GM03348 (cell line): ENCODE measurements at regions not wholly inside any gene's neighbourhood (a gene's known extent, or its start where the extent isn't known, plus 50 kb on each side); places are given as distances from the start of the nearest gene placed in this dataset.
"Not testable (repeated sequence)": the region's sequence is repeated elsewhere in the genome, so short reads cannot be mapped to it uniquely, and the experiment has no call there.

ENCODE experiments used
- DNase-seq: peaks from one replicate; pipeline ENCODE4 v3.0.0; 2012; ENCODE audit warnings: low spot score

GRCh38 chr18:78505851-78506461 lies 473.7 kb upstream of the SALL3 start:
- no peak for DNase-seq

DNA sequence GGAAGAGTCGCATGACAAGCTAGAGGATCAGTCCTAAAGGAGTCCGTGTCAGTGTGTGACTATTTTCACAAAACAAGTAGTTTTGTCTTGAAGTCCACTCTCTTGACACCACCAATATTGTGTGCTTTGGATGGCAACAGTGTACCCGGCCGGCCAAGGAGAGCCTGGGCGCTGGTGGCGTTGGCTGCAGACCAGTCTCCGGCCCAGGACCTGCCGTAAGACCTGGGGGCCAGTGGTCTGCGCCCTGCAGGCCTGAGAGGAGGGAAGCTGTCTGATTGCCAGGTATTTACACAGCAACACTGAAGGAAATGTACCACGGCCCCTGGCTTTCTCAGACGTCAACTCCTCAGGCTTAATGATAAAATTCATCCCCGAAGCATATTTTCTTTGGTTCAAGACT lies 472.4 kb upstream of the SALL3 start:
- no peak for DNase-seq

DNA sequence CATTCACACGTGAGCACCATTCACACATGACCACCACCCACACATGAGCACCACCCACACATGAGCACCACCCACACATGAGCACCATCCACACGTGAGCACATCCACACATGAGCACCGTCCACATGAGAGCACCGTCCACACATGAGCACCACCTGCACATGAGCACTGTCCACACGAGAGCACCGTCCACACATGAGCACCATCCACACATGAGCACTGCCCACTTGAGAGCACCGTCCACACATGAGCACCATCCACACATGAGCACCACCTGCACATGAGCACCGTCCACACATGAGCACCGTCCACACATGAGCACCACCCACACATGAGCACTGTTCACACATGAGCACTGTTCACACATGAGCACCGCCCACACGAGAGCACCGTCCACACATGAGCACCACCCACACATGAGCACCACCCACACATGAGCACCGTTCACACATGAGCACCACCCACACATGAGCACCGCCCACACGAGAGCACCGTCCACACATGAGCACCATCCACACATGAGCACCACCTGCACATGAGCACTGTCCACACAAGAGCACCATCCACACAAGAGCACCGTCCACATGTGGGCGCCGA lies 471.3 kb upstream of the SALL3 start:
- DNase-seq, result not testable (repeated sequence)

- no peak for DNase-seq
Measured at GRCh38 chr18:78510091-78510490, 469.5 kb upstream of the SALL3 start.

- no peak for DNase-seq
Measured at GRCh38 chr18:78510636-78511035, 469.0 kb upstream of the SALL3 start.

DNA sequence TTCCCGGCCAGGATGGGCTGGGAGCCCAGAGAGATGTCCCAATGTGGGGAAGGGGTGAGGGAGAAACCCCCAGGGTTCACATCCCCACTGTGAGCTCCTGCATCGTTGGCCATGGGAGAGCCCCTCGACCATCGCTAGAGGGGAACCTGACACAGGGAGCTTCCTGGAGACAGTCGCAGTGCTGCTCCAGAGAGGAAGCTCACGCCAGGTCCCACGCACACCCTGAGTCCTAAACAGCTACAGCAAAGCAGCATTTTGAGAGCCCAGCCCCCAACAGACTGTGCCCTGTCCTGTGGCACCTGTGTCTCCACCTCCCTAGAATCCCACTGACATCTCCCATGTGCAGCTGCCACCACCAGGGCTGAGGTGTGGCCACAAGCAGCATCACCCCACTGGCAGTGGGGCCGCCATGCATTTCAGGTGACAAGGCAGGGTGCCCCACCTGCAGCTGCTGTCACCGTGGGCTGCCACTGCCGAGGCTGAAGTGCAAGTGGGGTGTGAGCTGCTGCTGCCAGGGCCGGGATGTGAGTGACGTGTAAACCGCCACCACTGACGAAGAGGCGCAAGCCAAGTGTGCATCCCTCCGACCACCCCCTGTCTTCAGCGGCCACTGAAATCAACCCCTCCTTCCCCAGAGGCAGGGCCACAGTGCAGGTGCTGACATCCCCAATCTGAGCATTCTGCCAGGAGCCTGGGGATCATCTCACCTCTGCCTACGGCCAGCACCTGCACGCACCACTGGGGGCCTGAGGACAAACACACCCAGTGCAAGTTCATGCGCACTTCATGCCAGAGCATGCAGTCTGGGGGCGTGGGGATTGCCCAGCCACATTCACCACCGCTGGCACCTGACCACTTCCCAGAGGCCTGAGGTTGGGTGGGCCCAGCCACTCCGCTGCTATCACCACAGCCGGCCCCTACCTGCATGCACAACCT lies 467.7 kb upstream of the SALL3 start:
- no peak for DNase-seq

DNA sequence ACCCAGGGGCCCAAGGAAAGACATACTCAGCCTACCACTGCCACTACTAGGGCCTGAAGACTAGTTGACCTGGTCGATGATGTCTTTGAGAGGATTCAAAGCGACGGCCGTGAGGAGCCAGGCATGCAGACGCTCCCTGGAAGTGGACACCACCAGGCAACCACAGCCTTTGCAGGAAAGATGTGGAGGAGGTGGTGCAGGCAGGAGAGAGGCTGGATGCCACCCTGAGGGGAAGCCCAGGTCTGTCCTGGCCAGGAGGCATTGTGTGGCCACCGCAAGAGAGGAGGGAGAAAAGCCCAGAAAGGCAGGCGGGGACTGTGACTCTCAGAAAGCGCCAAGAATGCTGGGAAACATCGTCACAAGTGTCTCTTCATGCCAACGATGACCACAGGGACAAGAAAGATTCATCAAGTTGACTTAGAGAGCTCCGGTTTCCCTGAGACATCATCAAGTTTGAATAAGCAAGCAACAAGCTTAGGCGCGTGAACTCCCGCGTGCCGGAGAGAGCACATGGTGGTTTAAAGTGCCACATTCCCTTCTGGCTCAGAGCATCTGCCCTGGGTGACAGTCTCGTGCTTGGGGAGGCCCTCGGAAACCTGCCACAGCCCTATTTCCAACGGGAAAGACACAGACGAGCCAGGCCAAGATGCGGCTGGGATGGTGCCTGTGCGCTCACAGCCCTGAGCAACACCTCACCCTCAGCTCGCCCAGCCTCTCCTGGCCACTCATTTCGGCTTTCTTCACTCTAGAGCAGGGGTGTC lies 464.5 kb upstream of the SALL3 start:
- no peak for DNase-seq

GRCh38 chr18:78517328-78517727 lies 462.3 kb upstream of the SALL3 start:
- no peak for DNase-seq

DNA sequence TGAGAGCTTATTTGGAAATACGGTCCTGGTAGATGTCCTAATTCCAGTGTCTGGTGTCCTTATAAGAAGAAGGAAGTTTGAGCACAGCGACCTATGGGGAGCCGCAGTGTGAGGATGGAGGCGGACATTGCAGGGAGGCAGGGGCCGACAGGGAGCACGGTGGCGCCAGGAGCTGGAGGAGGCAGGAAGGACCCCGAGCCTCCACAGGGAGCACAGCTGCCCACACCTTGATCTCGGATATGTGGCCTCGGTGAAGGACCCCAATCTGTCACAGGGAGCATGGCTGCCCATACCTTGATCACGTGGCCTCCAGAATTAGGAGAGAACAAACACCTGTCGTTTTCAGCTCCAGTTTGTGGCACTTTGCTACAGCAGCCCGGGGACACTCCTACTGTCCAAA lies 461.6 kb upstream of the SALL3 start:
- DNase-seq, result no peak

GRCh38 chr18:78518805-78519204 lies 460.8 kb upstream of the SALL3 start:
- DNase-seq, result no peak

GRCh38 chr18:78519394-78520062 lies 460.1 kb upstream of the SALL3 start:
- DNase-seq, result no peak

DNA sequence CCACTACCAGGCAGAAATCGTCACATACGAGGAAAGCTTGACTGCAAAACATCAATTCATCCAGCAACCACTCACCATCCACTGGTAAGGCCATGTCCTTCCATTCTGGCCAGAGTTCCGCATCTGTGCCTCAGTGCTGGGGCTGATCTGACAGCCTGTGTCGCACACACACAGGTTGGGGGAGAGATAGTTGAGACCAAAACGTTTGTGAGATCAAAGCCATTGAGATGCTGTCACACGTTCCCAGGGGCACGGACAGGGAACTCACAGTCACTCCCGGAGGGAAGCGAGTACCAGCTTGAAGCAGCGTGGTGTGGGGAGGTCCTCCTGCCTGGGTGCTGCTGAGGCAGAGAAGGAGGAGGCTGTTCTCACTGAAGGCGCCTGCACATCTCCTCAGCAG lies 458.5 kb upstream of the SALL3 start:
- DNase-seq, result no peak

DNA sequence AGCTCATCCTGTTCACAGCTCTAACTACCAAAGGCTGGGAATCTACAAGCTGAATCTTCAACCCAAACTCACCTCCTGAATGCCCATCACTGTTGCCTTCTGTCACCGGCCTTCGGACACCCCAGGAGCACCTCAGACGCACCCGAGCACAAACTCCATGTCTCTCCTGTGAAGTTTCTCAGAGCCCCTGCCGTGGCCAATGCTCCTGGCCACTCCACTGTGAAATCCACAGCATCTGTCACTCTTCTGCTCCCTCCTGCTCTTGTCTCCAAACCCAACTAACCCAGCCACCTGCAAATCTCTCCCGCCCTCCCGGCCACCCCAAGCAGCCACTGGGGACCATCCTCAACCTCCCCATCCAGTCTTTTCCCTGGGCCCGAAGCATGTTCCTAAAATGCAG lies 457.9 kb upstream of the SALL3 start:
- DNase-seq, result no peak

- no peak for DNase-seq
Measured at GRCh38 chr18:78522507-78522906, 457.1 kb upstream of the SALL3 start.

DNA sequence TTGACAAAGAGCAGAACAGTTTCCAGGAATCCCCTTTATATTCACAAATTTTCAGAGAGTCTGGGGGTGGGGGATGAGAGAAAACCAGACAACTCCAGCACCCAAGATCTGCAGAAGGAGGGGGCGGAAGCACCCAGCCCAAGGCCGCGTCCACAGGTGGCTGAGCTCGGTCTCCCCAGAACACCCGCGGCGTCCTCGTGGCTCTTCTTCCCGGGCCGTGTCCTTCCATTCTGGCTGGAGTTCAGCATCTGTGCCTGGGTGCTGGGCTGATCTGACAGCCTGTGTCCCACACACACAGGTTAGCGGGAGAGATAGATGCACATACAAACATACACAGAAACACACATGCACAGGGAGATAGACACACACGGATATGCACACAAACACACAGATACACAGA lies 455.8 kb upstream of the SALL3 start:
- no peak for DNase-seq

DNA sequence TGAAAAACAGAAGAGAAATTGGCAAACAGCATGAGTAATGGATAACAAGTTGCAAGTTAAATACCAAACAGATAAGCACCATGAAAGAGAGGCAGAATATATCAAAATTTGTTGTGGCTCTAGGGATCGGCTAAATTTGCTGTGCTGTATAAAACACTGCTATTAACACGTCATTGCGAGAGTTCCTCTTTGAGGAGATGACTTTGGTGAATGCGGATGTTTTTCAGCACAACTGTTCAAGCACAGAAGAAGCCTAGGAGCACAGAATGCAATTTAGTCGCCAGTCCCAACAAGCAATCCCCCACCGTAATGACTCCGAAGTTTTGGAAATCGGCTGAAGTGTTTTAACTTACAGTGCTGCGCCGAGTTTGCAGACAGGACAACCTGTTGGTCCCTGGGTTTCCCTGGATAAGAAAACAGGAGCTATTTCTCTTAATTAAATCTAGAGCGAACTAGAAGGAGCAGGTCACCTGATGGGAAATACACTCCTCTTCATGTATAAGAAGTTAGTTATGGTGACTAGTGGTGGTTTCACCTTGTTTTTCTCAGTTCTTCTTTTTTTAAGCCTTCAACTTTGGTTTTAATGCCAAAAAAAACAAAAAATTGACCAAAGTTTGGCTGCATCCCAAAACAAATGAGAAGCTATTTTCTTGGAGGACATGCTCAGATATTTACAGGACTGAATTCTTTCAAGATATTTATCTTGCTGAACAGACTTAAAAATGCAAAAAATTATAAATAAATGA lies 454.1 kb upstream of the SALL3 start:
- DNase-seq, result no peak

DNA sequence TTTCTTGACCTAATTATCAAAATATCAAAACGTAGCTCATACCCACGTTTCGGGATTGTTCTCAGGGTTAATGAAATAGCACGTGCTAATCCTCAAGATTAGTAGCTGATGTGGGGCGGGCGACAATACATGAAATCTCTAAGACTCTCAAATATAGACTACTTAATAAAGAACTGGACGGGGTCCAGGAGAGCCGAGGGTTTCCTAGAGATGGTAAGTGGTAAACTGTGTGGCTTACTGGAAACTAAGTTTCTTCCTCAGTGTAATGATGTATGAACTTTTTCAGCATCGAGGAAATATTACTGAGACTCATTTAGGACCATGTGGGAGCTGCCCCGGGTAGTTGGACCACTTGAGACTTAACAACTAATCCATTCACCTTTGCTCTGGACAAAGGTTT lies 453.3 kb upstream of the SALL3 start:
- DNase-seq, result no peak

DNA sequence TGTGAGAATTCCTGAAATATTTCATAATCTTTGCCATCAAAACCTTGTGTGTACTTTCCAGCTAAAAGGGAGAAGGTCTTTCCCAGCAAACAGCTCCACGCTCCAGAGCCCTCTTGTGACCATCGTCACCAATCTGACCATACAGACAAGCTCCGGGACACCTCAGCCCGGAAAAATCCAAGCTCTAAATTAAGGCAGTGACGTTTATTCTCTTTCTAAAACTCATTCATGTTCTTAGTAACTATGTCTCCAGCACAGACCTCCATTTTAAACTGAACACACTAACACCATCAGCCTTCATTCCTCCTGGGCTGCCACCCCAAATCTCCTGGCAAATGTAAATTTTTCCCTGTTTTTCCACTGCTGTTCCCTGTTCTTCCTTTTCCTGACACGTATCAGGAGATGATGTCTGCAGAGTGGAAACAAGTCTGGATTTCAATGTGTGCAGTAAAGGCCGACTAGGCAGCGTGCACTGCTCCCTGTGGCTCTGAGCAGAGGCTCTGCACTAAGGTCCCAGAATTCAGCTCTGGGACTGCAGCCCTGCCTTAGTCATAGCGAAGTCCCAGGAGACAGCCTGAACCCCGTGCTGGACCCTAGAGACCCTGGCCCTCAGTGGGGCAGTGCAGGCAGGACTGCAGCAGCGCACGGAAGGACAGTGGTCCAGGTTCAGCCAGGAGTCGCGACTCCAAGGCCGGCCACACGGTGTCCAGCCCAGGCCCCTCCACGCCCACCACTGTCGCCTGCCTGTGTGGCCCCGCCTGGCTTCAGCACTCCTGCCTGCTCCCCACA lies 452.5 kb upstream of the SALL3 start:
- DNase-seq, result no peak

DNA sequence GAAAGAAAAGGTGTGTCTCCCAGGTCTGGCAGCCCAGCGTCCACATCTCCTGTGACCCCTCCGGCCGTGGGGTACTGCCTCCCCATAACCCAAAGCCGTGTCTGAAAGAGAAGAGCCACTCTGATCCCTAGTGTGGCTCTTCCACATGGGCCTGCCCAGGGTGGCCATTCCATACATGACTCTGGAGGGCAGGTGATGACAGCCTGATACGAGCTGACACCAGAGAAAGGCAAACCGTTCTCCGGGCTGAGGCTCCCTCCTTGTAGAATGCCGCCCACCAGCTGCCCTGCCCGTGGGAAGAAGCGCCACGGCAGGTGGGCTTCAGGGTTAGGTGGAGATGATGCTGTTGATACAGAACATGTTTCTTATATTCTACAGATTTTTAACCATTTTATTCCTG lies 451.6 kb upstream of the SALL3 start:
- no peak for DNase-seq
